C4-2B (cell line): ENCODE measurements at regions not wholly inside any gene's neighbourhood (a gene's known extent, or its start where the extent isn't known, plus 50 kb on each side); places are given as distances from the start of the nearest gene placed in this dataset.

Experiments used
- ZFX ChIP-seq: fragments of 450-650 bp; IDR thresholded peaks from 2 replicates; pipeline ENCODE4 v1.6.1; 2017
- TF ChIP-seq, protein P1 (sequence below): fragments of 450-650 bp; conservative IDR thresholded peaks from 2 replicates; pipeline ENCODE4 v1.5.1; 2017; ENCODE audit warnings: mild to moderate bottlenecking

GRCh38 chr11:81669935-81670543 is 1063.6 kb downstream of the FAM181B start:
- TF ChIP-seq, protein P1, sequence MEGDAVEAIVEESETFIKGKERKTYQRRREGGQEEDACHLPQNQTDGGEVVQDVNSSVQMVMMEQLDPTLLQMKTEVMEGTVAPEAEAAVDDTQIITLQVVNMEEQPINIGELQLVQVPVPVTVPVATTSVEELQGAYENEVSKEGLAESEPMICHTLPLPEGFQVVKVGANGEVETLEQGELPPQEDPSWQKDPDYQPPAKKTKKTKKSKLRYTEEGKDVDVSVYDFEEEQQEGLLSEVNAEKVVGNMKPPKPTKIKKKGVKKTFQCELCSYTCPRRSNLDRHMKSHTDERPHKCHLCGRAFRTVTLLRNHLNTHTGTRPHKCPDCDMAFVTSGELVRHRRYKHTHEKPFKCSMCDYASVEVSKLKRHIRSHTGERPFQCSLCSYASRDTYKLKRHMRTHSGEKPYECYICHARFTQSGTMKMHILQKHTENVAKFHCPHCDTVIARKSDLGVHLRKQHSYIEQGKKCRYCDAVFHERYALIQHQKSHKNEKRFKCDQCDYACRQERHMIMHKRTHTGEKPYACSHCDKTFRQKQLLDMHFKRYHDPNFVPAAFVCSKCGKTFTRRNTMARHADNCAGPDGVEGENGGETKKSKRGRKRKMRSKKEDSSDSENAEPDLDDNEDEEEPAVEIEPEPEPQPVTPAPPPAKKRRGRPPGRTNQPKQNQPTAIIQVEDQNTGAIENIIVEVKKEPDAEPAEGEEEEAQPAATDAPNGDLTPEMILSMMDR: no peak
- TF ChIP-seq ZFX: no peak
